ENCODE measurements at regions not wholly inside any gene's neighbourhood (a gene's known extent, or its start where the extent isn't known, plus 50 kb on each side); places are given as distances from the start of the nearest gene placed in this dataset.

DNA sequence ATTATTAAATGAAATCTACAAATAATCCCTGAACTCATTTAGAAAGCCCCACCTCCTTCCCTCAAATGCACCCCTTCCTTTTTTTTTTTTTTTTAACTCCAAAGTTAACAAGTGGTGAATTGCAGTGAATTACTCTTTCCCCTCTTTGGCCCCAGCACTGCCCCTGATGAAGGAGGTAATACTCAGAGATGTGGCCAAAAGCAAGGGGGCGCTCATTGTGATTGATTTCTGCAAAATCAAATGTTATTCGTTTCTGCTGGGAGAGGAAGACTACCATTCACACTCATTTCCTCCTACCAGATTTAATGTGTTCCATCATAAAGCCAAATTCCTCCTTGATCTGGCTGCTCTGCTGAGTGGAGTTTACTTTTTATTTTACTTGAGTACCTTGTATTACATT is 259.4 kb downstream of the GPD2 start:
- no peaks in the 10 kb centered on the region for H3F3A ChIP-seq (ENCODE audit: insufficient read depth, low read length)
- no peaks in the 10 kb centered on the region for H4K20me1 ChIP-seq (ENCODE audit: insufficient read depth, low read length)
- H3K36me3 ChIP-seq (ENCODE audit: insufficient read depth, low read length) = no peaks in the 10 kb centered on the region
- H3K4me3 ChIP-seq (ENCODE audit: low read depth, low read length, poor library complexity, severe bottlenecking) = no peak overlapping the region
- no peak overlapping the region for H2AFZ ChIP-seq (ENCODE audit: low read length)
- no peaks in the 10 kb centered on the region for H3K9me3 ChIP-seq (ENCODE audit: low read length)
- H3K27ac ChIP-seq (ENCODE audit: low read depth, low read length, poor library complexity, severe bottlenecking) = no peak overlapping the region
- no peak overlapping the region for H3K4me2 ChIP-seq (ENCODE audit: low read length)
- H3K4me1 ChIP-seq (ENCODE audit: insufficient read depth, low read length, severe bottlenecking) = no peaks in the 10 kb centered on the region
- TF ChIP-seq, protein P1, sequence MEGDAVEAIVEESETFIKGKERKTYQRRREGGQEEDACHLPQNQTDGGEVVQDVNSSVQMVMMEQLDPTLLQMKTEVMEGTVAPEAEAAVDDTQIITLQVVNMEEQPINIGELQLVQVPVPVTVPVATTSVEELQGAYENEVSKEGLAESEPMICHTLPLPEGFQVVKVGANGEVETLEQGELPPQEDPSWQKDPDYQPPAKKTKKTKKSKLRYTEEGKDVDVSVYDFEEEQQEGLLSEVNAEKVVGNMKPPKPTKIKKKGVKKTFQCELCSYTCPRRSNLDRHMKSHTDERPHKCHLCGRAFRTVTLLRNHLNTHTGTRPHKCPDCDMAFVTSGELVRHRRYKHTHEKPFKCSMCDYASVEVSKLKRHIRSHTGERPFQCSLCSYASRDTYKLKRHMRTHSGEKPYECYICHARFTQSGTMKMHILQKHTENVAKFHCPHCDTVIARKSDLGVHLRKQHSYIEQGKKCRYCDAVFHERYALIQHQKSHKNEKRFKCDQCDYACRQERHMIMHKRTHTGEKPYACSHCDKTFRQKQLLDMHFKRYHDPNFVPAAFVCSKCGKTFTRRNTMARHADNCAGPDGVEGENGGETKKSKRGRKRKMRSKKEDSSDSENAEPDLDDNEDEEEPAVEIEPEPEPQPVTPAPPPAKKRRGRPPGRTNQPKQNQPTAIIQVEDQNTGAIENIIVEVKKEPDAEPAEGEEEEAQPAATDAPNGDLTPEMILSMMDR (IDR thresholded peaks at IDR 0.05; ENCODE audit: low read length) = peak; percentile 17; the same call in 1 of the 2 replicates
- TF ChIP-seq EZH2 (IDR thresholded peaks at IDR 0.05; ENCODE audit: borderline replicate concordance, low read length) = no peak
- H3K9me2 ChIP-seq (ENCODE audit: low read depth, low read length) = no peaks in the 10 kb centered on the region
- H3K27me3 ChIP-seq (ENCODE audit: insufficient read depth, low read length) = no peaks in the 10 kb centered on the region
- H3K9ac ChIP-seq (ENCODE audit: low read length) = no peak overlapping the region
- no peaks in the 10 kb centered on the region for H3K79me2 ChIP-seq (ENCODE audit: insufficient read depth, low read length)

DNA sequence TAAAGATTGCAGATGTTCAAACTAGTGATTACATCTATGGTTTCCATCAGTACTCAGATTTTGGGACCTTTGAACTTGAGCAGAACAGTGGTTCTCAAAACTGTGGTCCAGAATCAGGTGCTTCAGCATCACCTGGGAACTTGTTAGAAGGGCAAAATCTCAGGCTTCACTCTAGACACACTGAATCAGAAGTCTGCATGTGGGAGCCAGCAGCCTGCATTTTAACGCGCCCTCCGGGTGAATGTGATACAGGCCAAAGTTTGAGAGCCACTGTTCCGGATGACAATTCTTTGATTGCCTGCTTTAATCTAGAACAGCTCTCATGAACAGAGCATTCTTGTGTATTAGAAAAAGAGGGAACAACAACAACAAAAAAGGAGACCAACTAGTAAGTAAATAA is 261.7 kb downstream of the GPD2 start:
- TF ChIP-seq, protein P1 (IDR thresholded peaks at IDR 0.05; ENCODE audit: low read length) = no peak
- no peak for TF ChIP-seq EZH2 (IDR thresholded peaks at IDR 0.05; ENCODE audit: borderline replicate concordance, low read length)
- Histone ChIP-seq H3K27me3 (ENCODE audit: insufficient read depth, low read length) (no peaks in the 10 kb centered on the region), H2AFZ (ENCODE audit: low read length) (no peak overlapping the region), H3K4me3 (ENCODE audit: low read depth, low read length, poor library complexity, severe bottlenecking) (no peak overlapping the region), H3K27ac (ENCODE audit: low read depth, low read length, poor library complexity, severe bottlenecking) (no peak overlapping the region), H3K4me2 (ENCODE audit: low read length) (no peak overlapping the region), H3K79me2 (ENCODE audit: insufficient read depth, low read length) (no peaks in the 10 kb centered on the region), H3K4me1 (ENCODE audit: insufficient read depth, low read length, severe bottlenecking) (no peaks in the 10 kb centered on the region), H3K9me3 (ENCODE audit: low read length) (no peaks in the 10 kb centered on the region), H3K36me3 (ENCODE audit: insufficient read depth, low read length) (no peaks in the 10 kb centered on the region), H3K9me2 (ENCODE audit: low read depth, low read length) (no peaks in the 10 kb centered on the region), H3K9ac (ENCODE audit: low read length) (no peak overlapping the region), H3F3A (ENCODE audit: insufficient read depth, low read length) (no peaks in the 10 kb centered on the region), H4K20me1 (ENCODE audit: insufficient read depth, low read length) (no peaks in the 10 kb centered on the region)

DNA sequence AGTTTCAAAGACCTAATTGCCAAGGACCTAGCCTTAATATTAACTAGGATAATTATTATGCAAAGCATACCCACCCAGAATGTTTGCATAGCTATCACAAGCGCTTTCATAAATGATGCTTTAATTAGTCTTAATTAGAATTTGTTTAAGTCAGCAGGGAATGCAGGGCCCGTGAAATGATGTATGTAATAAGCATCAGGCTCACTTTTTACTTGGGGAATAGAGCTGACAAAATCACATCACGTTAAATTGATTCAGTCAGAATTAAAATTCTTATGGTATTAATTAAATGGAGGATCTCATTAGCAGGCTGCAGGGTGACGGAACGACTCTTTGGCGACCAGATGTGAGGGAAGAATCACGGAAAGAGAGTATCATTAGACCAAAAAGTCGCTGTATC is 264.5 kb downstream of the GPD2 start:
- Histone ChIP-seq H3K9me2 (ENCODE audit: low read depth, low read length) (no peaks in the 10 kb centered on the region), H3K4me1 (ENCODE audit: insufficient read depth, low read length, severe bottlenecking) (no peaks in the 10 kb centered on the region), H3K4me3 (ENCODE audit: low read depth, low read length, poor library complexity, severe bottlenecking) (no peak overlapping the region), H4K20me1 (ENCODE audit: insufficient read depth, low read length) (no peaks in the 10 kb centered on the region), H3K9me3 (ENCODE audit: low read length) (no peaks in the 10 kb centered on the region), H3K27ac (ENCODE audit: low read depth, low read length, poor library complexity, severe bottlenecking) (no peak overlapping the region), H3K4me2 (ENCODE audit: low read length) (no peak overlapping the region), H3K9ac (ENCODE audit: low read length) (no peak overlapping the region), H3F3A (ENCODE audit: insufficient read depth, low read length) (no peaks in the 10 kb centered on the region), H3K36me3 (ENCODE audit: insufficient read depth, low read length) (no peaks in the 10 kb centered on the region), H3K79me2 (ENCODE audit: insufficient read depth, low read length) (no peaks in the 10 kb centered on the region), H2AFZ (ENCODE audit: low read length) (no peak overlapping the region), H3K27me3 (ENCODE audit: insufficient read depth, low read length) (no peaks in the 10 kb centered on the region)
- TF ChIP-seq EZH2 (IDR thresholded peaks at IDR 0.05; ENCODE audit: borderline replicate concordance, low read length) = no peak
- TF ChIP-seq, protein P1 (IDR thresholded peaks at IDR 0.05; ENCODE audit: low read length) = no peak

All from OCI-LY1 (cell line).